Astrocyte (in vitro differentiated cells and primary cell): ENCODE measurements at regions not wholly inside any gene's neighbourhood (a gene's known extent, or its start where the extent isn't known, plus 50 kb on each side); places are given as distances from the start of the nearest gene placed in this dataset.

ENCODE experiments used
- DNase-seq: peaks from one replicate; pipeline ENCODE4 v3.0.0-alpha.2; 2010; ENCODE audit warnings: low read depth
- FAIRE-seq: peaks from 2 replicates; lab custom pipeline; 2011; peaks lifted over from hg19 to GRCh38; lab: Jason Lieb, UNC
- H2AFZ ChIP-seq: 2 replicates; pipeline ENCODE4 v1.6.0; 2012; ENCODE audit warnings: low read depth, low read length, inconsistent platforms
- H3K27ac ChIP-seq: 2 replicates; pipeline ENCODE4 v1.5.1; 2011; ENCODE audit warnings: low read depth, low read length, inconsistent platforms
- H3K27me3 ChIP-seq: 2 replicates; pipeline ENCODE4 v1.6.0; 2011; ENCODE audit warnings: low read length, inconsistent platforms; ENCODE audit not compliant: insufficient read depth
- H3K36me3 ChIP-seq: 2 replicates; pipeline ENCODE4 v1.5.1; 2011; ENCODE audit warnings: low read length, inconsistent platforms; ENCODE audit not compliant: insufficient read depth
- H3K4me1 ChIP-seq: 2 replicates; pipeline ENCODE4 v1.5.1; 2011; ENCODE audit warnings: low read length, inconsistent platforms; ENCODE audit not compliant: insufficient read depth
- H3K4me2 ChIP-seq: 2 replicates; pipeline ENCODE4 v1.6.0; 2012; ENCODE audit warnings: low read length, inconsistent platforms
- H3K4me3 ChIP-seq: 2 replicates; pipeline ENCODE4 v1.5.1; 2011; ENCODE audit warnings: low read depth, mild to moderate bottlenecking, low read length, inconsistent platforms; ENCODE audit not compliant: insufficient read depth
- H3K79me2 ChIP-seq: 2 replicates; pipeline ENCODE4 v1.6.0; 2012; ENCODE audit warnings: mild to moderate bottlenecking, low read length, inconsistent platforms; ENCODE audit not compliant: insufficient read depth
- H3K9ac ChIP-seq: 2 replicates; pipeline ENCODE4 v1.6.0; 2012; ENCODE audit warnings: mild to moderate bottlenecking, low read length, inconsistent platforms
- H3K9me3 ChIP-seq: 2 replicates; pipeline ENCODE4 v1.5.1; 2012; ENCODE audit warnings: low read depth, mild to moderate bottlenecking, low read length, inconsistent platforms; ENCODE audit not compliant: insufficient read depth
- H4K20me1 ChIP-seq: 2 replicates; pipeline ENCODE4 v1.6.0; 2012; ENCODE audit warnings: low read length, inconsistent platforms; ENCODE audit not compliant: insufficient read depth
- H3K27ac Mint-ChIP-seq: one replicate; pipeline ENCODE4 v1.8.0; 2021; ENCODE audit warnings: mild to moderate bottlenecking, mixed read lengths; ENCODE audit not compliant: unreplicated experiment
- H3K27me3 Mint-ChIP-seq: one replicate; pipeline ENCODE4 v1.8.0; 2021; ENCODE audit warnings: low read depth, mixed read lengths; ENCODE audit not compliant: unreplicated experiment
- H3K36me3 Mint-ChIP-seq: one replicate; pipeline ENCODE4 v1.8.0; 2021; ENCODE audit warnings: low read depth, mixed read lengths; ENCODE audit not compliant: unreplicated experiment
- H3K4me1 Mint-ChIP-seq: one replicate; pipeline ENCODE4 v1.8.0; 2021; ENCODE audit warnings: low read depth, mixed read lengths; ENCODE audit not compliant: unreplicated experiment
- H3K4me3 Mint-ChIP-seq: one replicate; pipeline ENCODE4 v1.8.0; 2021; ENCODE audit warnings: mild to moderate bottlenecking, moderate library complexity, mixed read lengths; ENCODE audit not compliant: unreplicated experiment
- H3K9me3 Mint-ChIP-seq: one replicate; pipeline ENCODE4 v1.8.0; 2021; ENCODE audit warnings: mild to moderate bottlenecking, mixed read lengths; ENCODE audit not compliant: unreplicated experiment
- EZH2 ChIP-seq: IDR thresholded peaks from 2 replicates; pipeline ENCODE4 v1.6.1; 2012; ENCODE audit warnings: mild to moderate bottlenecking, low read length, inconsistent platforms; ENCODE audit not compliant: insufficient read depth
- TF ChIP-seq, protein P1 (sequence below): IDR thresholded peaks from 2 replicates; pipeline ENCODE4 v1.5.1; 2011; ENCODE audit warnings: low read depth, mild to moderate bottlenecking, inconsistent platforms, low read length, moderate library complexity; ENCODE audit not compliant: insufficient read depth

DNA sequence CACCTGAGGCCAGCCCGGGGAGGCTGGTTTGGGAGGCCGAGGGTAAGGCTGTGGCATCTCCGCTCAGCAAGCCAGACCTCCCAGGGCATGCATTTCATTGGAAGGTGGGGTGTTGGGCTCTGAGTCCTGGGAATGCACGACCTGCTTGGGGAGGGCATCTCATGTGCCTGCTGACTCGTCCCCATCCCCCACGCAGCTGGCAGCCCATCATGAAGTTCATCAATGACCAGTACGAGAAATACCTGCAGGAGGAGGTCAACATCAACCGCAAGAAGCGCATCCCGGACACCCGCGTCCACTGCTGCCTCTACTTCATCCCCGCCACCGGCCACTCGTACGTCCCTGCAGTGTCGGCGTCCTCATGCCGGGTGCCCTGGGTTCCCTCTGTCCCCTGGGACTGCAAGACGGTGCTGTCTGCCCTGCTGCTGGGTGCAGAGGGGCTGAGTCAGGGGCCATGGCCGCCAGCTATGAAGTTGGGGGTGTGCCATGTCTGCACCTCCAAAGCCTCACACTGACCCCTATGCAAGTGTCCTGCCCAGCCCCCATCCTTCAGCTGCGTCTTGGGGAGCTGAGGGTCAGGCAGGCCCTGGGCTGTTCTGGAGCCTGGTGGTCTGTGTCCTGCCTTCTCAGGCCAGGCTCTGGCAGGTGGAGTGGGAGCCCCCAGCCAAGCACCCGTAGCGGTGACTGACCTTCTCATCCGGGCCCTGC lies 347.9 kb downstream of the SEC14L1 start:
- no peak for TF ChIP-seq EZH2
- TF ChIP-seq, protein P1, sequence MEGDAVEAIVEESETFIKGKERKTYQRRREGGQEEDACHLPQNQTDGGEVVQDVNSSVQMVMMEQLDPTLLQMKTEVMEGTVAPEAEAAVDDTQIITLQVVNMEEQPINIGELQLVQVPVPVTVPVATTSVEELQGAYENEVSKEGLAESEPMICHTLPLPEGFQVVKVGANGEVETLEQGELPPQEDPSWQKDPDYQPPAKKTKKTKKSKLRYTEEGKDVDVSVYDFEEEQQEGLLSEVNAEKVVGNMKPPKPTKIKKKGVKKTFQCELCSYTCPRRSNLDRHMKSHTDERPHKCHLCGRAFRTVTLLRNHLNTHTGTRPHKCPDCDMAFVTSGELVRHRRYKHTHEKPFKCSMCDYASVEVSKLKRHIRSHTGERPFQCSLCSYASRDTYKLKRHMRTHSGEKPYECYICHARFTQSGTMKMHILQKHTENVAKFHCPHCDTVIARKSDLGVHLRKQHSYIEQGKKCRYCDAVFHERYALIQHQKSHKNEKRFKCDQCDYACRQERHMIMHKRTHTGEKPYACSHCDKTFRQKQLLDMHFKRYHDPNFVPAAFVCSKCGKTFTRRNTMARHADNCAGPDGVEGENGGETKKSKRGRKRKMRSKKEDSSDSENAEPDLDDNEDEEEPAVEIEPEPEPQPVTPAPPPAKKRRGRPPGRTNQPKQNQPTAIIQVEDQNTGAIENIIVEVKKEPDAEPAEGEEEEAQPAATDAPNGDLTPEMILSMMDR, result no peak
- Histone ChIP-seq H3K4me1 (no peaks in the 10 kb centered on the region), H3K79me2 (peaks cover 40% of the 10 kb centered on the region), H3K4me2 (no peak overlapping the region), H4K20me1 (peaks cover 74% of the 10 kb centered on the region), H3K9me3 (no peaks in the 10 kb centered on the region), H3K9ac (no peak overlapping the region), H3K4me3 (no peak overlapping the region), H3K27me3 (no peaks in the 10 kb centered on the region), H3K27ac (no peak overlapping the region), H2AFZ (no peak overlapping the region), H3K36me3 (peaks cover 11% of the 10 kb centered on the region)
- H3K4me1 Mint-ChIP-seq, result no peaks in the 10 kb centered on the region
- no peaks in the 10 kb centered on the region for H3K27me3 Mint-ChIP-seq
- peaks cover 3% of the 10 kb centered on the region for H3K36me3 Mint-ChIP-seq
- no peak overlapping the region for H3K27ac Mint-ChIP-seq
- DNase-seq (no peak), FAIRE-seq (no peak)
- H3K4me3 Mint-ChIP-seq, result no peak overlapping the region
- H3K9me3 Mint-ChIP-seq, result no peaks in the 10 kb centered on the region

DNA sequence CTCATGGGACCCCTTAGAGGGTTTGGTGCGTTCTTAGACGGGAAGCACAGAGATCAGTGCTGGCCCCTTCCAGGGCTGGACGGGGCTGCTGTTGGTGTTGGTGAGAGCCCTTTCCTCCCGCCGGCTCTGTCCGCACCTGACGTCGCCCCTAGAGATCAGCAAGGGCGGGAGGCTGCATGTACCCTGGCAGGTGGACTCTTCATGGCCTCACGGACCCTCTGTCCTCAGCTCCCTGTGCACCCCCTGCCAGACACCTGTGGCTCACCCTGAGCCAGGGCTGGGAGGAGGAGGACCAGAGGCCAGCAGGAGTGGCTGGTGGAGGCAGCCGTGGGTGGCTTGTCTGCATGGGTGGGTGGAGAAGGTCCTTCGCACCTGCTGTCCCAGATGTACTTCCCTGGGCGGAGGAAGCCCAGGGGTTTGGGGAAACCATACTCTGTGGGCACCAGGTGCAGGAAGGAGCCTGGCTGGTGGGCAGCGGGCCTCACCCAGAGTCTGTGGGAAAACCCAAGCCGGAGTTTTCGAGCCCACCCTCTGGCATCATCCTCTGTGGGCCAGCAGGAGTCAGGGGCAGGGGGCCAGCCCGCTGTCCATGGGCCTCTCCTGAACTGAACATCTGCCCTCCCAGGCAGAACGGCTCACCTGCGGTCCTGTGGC lies 348.6 kb downstream of the SEC14L1 start:
- no peak overlapping the region for H3K4me3 Mint-ChIP-seq
- no peak overlapping the region for H3K4me2 ChIP-seq
- peaks cover 3% of the 10 kb centered on the region for H3K36me3 Mint-ChIP-seq
- H3K27me3 Mint-ChIP-seq, result no peaks in the 10 kb centered on the region
- H3K9me3 Mint-ChIP-seq, result no peaks in the 10 kb centered on the region
- peaks cover 11% of the 10 kb centered on the region for H3K36me3 ChIP-seq
- H3K4me3 ChIP-seq, result no peak overlapping the region
- no peak overlapping the region for H3K9ac ChIP-seq
- H3K27ac Mint-ChIP-seq, result no peak overlapping the region
- H3K79me2 ChIP-seq, result peaks cover 33% of the 10 kb centered on the region
- FAIRE-seq (no peak), DNase-seq (no peak)
- H3K4me1 Mint-ChIP-seq, result no peaks in the 10 kb centered on the region
- no peak overlapping the region for H3K27ac ChIP-seq
- TF ChIP-seq, protein P1, result no peak
- TF ChIP-seq EZH2, result no peak
- H2AFZ ChIP-seq, result no peak overlapping the region
- H3K4me1 ChIP-seq, result peaks cover 1% of the 10 kb centered on the region
- no peaks in the 10 kb centered on the region for H3K9me3 ChIP-seq
- H3K27me3 ChIP-seq, result no peaks in the 10 kb centered on the region
- H4K20me1 ChIP-seq, result peaks cover 73% of the 10 kb centered on the region

DNA sequence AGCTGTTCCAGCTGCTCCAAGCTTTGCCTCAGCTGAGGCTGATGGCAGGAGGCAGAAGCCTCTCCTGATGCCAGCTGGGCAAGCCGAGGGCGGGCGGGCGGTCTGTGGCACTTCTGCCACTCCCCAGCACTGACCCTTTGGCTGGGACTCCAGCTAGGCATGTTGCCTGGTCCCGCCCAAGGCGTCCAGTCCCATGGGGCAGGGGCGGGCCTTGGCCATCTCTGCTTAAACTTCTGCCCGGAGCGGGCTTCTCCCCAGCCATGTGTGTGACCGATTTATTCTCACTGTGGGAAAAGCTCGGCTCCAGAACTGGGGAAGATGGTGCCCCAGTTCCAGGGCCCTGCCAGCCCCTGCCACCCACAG lies 349.1 kb downstream of the SEC14L1 start:
- peaks cover 28% of the 10 kb centered on the region for H3K79me2 ChIP-seq
- no peak overlapping the region for H2AFZ ChIP-seq
- no peak overlapping the region for H3K9ac ChIP-seq
- no peak overlapping the region for H3K27ac ChIP-seq
- no peaks in the 10 kb centered on the region for H3K27me3 ChIP-seq
- DNase-seq, result no peak
- no peak for FAIRE-seq
- no peak overlapping the region for H3K4me3 ChIP-seq
- peaks cover 11% of the 10 kb centered on the region for H3K36me3 ChIP-seq
- H3K9me3 Mint-ChIP-seq, result no peaks in the 10 kb centered on the region
- H4K20me1 ChIP-seq, result peaks cover 73% of the 10 kb centered on the region
- no peaks in the 10 kb centered on the region for H3K27me3 Mint-ChIP-seq
- H3K4me2 ChIP-seq, result no peak overlapping the region
- no peaks in the 10 kb centered on the region for H3K4me1 Mint-ChIP-seq
- no peaks in the 10 kb centered on the region for H3K9me3 ChIP-seq
- no peak overlapping the region for H3K27ac Mint-ChIP-seq
- TF ChIP-seq, protein P1, result no peak
- TF ChIP-seq EZH2, result no peak
- H3K4me1 ChIP-seq, result peaks cover 6% of the 10 kb centered on the region
- no peak overlapping the region for H3K4me3 Mint-ChIP-seq
- H3K36me3 Mint-ChIP-seq, result peaks cover 3% of the 10 kb centered on the region
